ENCODE measurements at regions not wholly inside any gene's neighbourhood (a gene's known extent, or its start where the extent isn't known, plus 50 kb on each side); places are given as distances from the start of the nearest gene placed in this dataset.
"Not testable (repeated sequence)": the region's sequence is repeated elsewhere in the genome, so short reads cannot be mapped to it uniquely, and the experiment has no call there.

- DNase-seq: not testable (repeated sequence)
These were observed 1503.1 kb downstream of the KHDRBS2 start for GRCh38 chr6:60782698-60783464.

- not testable (repeated sequence) for DNase-seq
These were observed 1506.4 kb downstream of the KHDRBS2 start for GRCh38 chr6:60779591-60779990.

GRCh38 chr6:60767791-60768499 is 1518.1 kb downstream of the KHDRBS2 start:
- not testable (repeated sequence) for DNase-seq

GRCh38 chr6:60765331-60765730 is 1520.7 kb downstream of the KHDRBS2 start:
- DNase-seq: not testable (repeated sequence)

GRCh38 chr6:60763464-60764080 is 1522.5 kb downstream of the KHDRBS2 start:
- DNase-seq: not testable (repeated sequence)

- DNase-seq: not testable (repeated sequence)
These were observed 1525.1 kb downstream of the KHDRBS2 start for GRCh38 chr6:60760928-60761327.

- DNase-seq: not testable (repeated sequence)
These were observed 1526.7 kb downstream of the KHDRBS2 start for GRCh38 chr6:60759149-60759825.

GRCh38 chr6:60758725-60759124 is 1527.3 kb downstream of the KHDRBS2 start:
- DNase-seq: not testable (repeated sequence)

- no peak for DNase-seq
These were observed 1531.1 kb downstream of the KHDRBS2 start for GRCh38 chr6:60754879-60755278.

- DNase-seq: not testable (repeated sequence)
These were observed 1535.5 kb downstream of the KHDRBS2 start for GRCh38 chr6:60750353-60751081.

GRCh38 chr6:60747765-60748556 is 1538.1 kb downstream of the KHDRBS2 start:
- not testable (repeated sequence) for DNase-seq

GRCh38 chr6:60737764-60738425 is 1548.1 kb downstream of the KHDRBS2 start:
- DNase-seq: not testable (repeated sequence)

GRCh38 chr6:60737315-60737714 is 1548.7 kb downstream of the KHDRBS2 start:
- not testable (repeated sequence) for DNase-seq

- not testable (repeated sequence) for DNase-seq
These were observed 1562.1 kb downstream of the KHDRBS2 start for GRCh38 chr6:60723935-60724334.

GRCh38 chr6:60695232-60695631 is 1590.8 kb downstream of the KHDRBS2 start:
- DNase-seq: no peak

- DNase-seq: no peak
These were observed 1598.9 kb downstream of the KHDRBS2 start for GRCh38 chr6:60687085-60687484.

GRCh38 chr6:60681806-60682205 is 1604.2 kb downstream of the KHDRBS2 start:
- DNase-seq: no peak

- DNase-seq: no peak
These were observed 1606.8 kb downstream of the KHDRBS2 start for GRCh38 chr6:60679175-60679574.

- no peak for DNase-seq
These were observed 1614.7 kb downstream of the KHDRBS2 start for GRCh38 chr6:60671369-60671768.

- no peak for DNase-seq
These were observed 1616.0 kb downstream of the KHDRBS2 start for GRCh38 chr6:60670036-60670435.

- DNase-seq: no peak
These were observed 1617.6 kb downstream of the KHDRBS2 start for GRCh38 chr6:60668428-60668827.

Data from SW 1271 (cell line).